NCI-H187 treated with DMSO at 0.1 percent for 48 hours (cell line): ENCODE measurements at regions not wholly inside any gene's neighbourhood (a gene's known extent, or its start where the extent isn't known, plus 50 kb on each side); places are given as distances from the start of the nearest gene placed in this dataset.
"Not testable (repeated sequence)": the region's sequence is repeated elsewhere in the genome, so short reads cannot be mapped to it uniquely, and the experiment has no call there.

Source experiments
- DNase-seq: peaks from one replicate; lab custom pipeline; 2025; lab: John Stamatoyannopoulos, UW

GRCh38 chr11:79648766-79649520, 208.1 kb upstream of the TENM4 start:
- DNase-seq: no peak

- DNase-seq: no peak
Observed at GRCh38 chr11:79637219-79637618, 196.4 kb upstream of the TENM4 start.

- no peak for DNase-seq
Observed at GRCh38 chr11:79634905-79635304, 194.1 kb upstream of the TENM4 start.

- no peak for DNase-seq
Observed at GRCh38 chr11:79627281-79627680, 186.5 kb upstream of the TENM4 start.

- DNase-seq: no peak
Observed at GRCh38 chr11:79626135-79627075, 185.6 kb upstream of the TENM4 start.

- no peak for DNase-seq
Observed at GRCh38 chr11:79623375-79623774, 182.5 kb upstream of the TENM4 start.

GRCh38 chr11:79617561-79617960, 176.7 kb upstream of the TENM4 start:
- DNase-seq: no peak

GRCh38 chr11:79616392-79616851, 175.6 kb upstream of the TENM4 start:
- no peak for DNase-seq

GRCh38 chr11:79615425-79615824, 174.6 kb upstream of the TENM4 start:
- DNase-seq: no peak

GRCh38 chr11:79610678-79611077, 169.8 kb upstream of the TENM4 start:
- no peak for DNase-seq

GRCh38 chr11:79610139-79610538, 169.3 kb upstream of the TENM4 start:
- no peak for DNase-seq

- no peak for DNase-seq
Observed at GRCh38 chr11:79609511-79609910, 168.7 kb upstream of the TENM4 start.

- not testable (repeated sequence) for DNase-seq
Observed at GRCh38 chr11:79606461-79606860, 165.6 kb upstream of the TENM4 start.

- no peak for DNase-seq
Observed at GRCh38 chr11:79600711-79601110, 159.9 kb upstream of the TENM4 start.

GRCh38 chr11:79594834-79595233, 154.0 kb upstream of the TENM4 start:
- no peak for DNase-seq

- DNase-seq: no peak
Observed at GRCh38 chr11:79592824-79593223, 152.0 kb upstream of the TENM4 start.

- DNase-seq: no peak
Observed at GRCh38 chr11:79592406-79592805, 151.6 kb upstream of the TENM4 start.

- no peak for DNase-seq
Observed at GRCh38 chr11:79582434-79582833, 141.6 kb upstream of the TENM4 start.

GRCh38 chr11:79579063-79579462, 138.2 kb upstream of the TENM4 start:
- no peak for DNase-seq

- DNase-seq: no peak
Observed at GRCh38 chr11:79578116-79578515, 137.3 kb upstream of the TENM4 start.

GRCh38 chr11:79575701-79576100, 134.9 kb upstream of the TENM4 start:
- DNase-seq: no peak

GRCh38 chr11:79570104-79570503, 129.3 kb upstream of the TENM4 start:
- no peak for DNase-seq
